Endothelial cell of hepatic sinusoid (primary cell): ENCODE measurements at regions not wholly inside any gene's neighbourhood (a gene's known extent, or its start where the extent isn't known, plus 50 kb on each side); places are given as distances from the start of the nearest gene placed in this dataset.

Experiments used
- in situ Hi-C: cut with HindIII; loops from 2 replicates; pipeline ENCODE4 v1.10.0; 2017; ENCODE audit warnings: low sequenced_read_pairs

DNA sequence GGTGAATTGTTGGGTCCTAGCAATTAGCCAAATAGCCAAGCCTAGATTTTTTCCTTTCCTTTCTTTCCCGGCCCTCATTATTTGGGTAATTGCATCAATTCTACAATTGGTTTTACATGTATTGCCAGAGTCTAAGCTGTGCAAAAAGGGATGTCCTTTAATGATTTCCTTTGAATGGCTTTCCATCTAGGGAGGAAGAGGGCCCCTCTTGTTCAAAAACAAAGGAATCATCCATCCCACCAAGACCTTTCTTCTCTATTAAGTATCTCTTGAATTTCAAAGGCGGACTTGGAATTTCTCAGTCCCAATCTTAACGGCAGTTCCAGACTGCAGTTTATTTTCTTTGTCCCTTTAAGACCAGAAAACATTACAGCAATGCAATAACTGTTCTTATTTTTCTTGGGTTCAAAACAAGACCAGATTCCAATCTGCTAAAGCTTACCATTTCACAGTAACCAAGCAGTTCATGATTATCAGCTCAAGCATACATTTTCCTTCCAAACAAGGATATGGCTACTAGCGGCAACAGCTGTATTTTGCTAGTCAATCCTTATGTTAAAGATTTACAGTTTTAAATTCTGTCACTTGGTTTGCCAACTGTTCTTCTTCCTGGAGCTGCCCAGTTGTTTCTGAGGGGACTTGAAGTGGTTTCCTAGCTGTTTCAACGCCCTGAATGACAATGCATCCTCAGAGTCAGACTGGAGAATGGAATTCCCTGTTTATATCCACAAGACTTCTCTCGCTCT is 91.4 kb upstream of the LRIG1 start:
- in situ Hi-C loops, result no loop called here

DNA sequence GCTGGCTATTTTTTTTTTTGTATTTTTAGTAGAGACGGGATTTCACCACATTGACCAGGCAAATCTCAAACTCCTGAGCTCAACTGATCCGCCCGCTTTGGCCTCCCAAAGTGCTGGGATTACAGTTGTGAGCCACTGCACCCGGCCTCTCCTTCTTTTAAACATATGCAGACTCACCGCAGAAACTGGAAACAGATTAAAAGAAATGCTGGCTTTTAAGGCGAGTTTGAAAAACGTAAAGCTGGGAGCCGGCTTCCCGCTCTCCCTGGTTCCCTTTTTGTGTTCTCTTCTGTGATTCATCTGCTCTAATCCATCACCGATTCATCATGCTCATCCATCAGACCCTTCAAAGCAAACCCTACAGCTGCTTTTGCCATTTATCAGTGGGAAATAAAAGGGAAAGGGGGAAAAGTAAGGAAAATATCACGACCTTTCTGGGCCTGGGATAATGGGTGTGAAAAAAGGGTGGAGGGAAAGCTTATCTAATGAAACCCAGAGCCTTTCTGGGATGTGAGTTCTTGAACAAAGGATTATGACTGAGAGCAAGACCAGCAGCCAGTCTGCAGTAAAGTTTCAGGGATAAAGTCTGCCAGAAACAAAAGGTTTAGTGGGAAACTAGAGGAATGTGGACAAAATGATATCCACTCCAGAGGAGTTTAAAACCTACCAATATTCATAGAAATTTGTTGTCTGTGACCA is 92.3 kb upstream of the LRIG1 start:
- in situ Hi-C loops, result no loop called here

DNA sequence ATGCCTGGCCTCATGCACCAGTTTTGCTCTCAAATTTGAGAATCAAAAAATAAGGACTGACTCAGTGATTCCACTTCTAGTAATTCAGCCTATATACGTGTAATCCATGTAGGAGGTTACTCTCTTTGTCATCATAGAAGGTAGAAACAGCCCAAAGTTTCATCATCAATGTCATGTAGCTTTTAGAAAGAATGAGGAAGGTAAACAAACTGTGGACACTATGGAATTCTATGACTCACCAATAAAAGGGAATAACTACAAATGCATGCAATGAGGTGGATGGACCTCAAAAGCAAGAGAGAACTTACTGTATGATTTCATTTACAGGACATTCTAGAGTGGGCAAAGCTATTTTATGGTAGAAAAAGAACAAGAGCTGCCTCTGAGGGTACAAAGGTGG is 93.2 kb upstream of the LRIG1 start:
- in situ Hi-C loops, result no loop called here

DNA sequence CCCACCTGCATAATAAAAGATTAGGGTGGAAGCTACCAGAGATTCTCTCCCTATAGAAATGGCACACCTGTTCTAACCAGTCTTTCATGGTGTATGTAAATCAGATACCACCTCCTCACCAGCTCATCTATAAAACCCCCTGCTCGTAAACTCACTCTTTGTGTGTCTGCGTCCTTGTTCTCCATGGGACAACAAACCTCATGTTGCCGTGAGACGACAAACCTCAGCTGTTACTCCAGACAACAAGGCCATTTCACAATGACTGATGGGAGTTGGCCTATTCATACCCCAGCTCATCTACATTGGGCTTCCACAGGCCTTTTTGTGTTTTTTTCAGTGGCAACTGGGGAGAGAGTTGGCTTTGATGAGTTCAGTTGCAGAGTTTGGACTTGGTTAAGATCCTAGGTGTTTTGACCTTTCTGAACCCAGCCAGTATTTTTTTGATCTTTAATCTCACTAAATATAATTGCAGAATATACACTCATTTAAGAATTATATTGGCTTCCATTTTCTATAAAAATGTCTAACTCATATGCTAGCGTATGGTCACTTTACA is 96.6 kb upstream of the LRIG1 start:
- in situ Hi-C loops, result loop anchor here (5.0 kb wide), 1 partner anchor 200 kb away; no protein-coding TSS in a partner anchor

DNA sequence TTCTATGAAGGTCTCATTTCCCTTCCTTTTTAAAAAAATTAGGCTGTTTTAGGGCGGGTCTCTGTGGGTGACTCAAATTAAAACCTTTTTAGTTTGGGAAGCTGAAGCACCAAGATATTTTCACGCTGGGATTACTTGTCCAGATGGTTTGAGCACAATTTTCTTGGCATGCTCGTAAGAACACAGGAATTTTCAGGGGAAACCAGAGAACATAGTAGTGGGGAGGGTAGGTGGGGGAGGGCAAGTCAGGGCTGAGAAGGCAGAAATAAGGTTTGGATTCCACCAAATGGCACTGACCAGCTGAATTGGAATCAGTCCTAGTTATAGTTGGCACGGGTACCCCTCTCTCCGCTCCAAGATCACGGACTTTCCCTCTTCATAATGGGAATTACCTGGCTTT is 97.3 kb upstream of the LRIG1 start:
- in situ Hi-C loops, result loop anchor here (5.0 kb wide), 1 partner anchor 201 kb away; no protein-coding TSS in a partner anchor

DNA sequence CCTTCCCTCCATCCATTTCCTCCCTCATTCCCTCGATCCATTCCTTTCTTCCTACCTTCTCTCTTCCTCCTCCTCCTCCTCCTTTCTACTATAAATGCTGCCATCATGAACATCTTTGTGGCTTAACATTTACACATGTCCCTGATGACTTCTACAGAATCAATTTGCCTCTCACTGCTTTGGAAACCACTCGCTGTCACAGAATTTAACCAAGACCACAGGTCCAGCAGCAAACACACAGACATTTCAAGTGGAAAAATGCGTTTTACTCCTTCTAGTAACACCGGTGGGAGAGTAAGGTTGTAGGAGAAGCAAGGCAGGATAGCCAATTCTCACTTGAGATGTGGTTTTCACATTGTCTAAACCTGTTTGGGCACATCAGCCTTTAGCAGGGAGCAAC is 101.4 kb upstream of the LRIG1 start:
- in situ Hi-C loops, result no loop called here

DNA sequence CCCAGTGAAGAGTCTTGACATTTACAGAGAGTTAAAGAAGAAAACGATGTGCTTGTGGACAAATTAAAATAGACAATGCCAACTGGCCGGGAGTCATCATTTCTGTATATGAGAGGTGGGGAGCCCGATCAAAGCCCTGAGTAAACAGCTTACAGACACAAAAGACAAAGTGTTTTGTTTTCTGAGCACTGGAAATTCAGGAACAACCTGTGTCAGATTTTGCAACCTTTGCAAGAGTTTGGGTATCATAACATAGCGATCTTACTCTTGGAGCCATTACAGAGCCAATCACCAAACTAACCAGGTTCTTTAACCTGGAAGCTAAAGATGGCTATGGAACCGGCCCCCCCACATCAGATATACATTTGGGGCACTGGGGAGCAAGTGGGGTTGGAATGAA is 101.9 kb upstream of the LRIG1 start:
- in situ Hi-C loops, result no loop called here

DNA sequence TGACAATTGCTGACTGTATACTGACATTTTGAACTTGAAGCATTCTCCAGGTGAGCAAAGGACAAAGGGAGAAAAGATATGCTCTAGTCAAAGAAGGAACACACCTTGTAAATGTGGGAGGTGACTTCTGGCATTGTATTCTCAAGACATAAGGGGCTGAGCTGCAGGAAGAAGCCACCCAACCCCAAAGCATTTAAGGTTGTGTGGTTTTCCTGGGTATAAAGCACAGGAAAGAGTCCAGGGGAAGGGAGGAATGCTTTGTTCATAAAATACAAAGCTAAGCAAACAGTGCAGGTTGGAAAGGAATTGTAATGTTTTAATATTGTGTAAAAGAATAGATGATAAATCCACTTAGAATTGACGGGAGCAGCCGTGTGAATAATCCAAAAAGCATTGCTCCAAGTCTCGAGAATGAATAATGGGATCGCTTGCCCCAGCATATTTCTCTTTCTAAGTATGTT is 102.4 kb upstream of the LRIG1 start:
- in situ Hi-C loops, result no loop called here

DNA sequence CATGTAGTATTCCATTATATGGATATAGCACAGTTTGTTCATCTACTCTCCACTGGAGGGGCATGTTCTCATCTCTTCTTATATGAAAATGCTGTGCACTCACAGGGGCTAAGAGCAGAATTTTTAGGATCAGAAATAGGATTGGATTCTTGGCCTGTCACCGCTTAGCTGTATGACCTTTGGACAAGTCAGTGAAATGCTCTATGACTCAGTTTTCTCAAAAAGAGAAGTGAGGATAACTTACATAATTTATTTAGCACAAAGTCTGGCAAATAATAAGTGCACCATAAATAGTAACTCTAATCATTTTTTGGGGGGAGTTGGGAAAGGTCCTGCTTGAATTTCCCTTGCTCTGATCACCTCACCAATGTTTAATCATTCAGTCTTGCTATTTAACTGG is 103.7 kb upstream of the LRIG1 start:
- in situ Hi-C loops, result no loop called here

DNA sequence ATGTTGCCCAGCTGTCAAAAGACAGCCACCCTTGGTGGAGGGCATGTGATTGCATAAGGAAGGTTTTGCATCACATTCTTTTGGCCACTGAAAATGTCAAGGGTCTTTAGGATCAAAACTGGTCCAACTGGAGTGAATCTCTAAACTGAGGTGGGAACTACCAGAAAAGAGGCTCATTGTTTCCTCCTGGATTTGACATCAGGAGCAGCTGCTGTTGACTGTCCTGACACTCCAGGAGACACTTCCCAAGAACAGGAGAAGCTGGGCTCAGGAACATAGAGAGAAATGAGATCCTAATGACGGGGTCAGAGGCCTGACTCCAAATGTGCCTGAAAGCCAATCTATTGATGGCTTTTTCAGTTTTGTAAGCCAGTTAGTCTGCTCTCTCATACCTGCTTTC is 105.3 kb upstream of the LRIG1 start:
- in situ Hi-C loops, result loop anchor here (5.0 kb wide), 1 partner anchor 86 kb away; no protein-coding TSS in a partner anchor

DNA sequence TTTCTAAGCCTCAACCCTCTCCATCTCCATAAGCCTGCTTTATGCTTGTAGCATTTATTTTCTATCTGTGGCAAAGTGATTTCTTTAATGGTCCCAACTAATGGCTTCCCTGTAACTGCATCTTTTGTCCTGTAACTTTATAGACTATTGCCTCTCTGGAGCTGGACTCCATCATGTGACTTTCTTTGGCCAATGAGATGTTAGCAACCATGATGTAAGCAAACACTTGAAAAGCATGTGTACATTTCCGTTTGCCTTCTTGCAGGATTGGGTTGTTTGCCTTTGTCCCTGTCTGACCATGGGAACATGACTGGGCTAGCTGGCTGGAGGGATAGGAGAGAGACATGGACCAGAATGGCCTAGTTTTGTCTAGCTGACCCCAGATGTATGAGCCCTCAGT is 106.0 kb upstream of the LRIG1 start:
- in situ Hi-C loops, result loop anchor here (5.0 kb wide), 1 partner anchor 85 kb away; no protein-coding TSS in a partner anchor

DNA sequence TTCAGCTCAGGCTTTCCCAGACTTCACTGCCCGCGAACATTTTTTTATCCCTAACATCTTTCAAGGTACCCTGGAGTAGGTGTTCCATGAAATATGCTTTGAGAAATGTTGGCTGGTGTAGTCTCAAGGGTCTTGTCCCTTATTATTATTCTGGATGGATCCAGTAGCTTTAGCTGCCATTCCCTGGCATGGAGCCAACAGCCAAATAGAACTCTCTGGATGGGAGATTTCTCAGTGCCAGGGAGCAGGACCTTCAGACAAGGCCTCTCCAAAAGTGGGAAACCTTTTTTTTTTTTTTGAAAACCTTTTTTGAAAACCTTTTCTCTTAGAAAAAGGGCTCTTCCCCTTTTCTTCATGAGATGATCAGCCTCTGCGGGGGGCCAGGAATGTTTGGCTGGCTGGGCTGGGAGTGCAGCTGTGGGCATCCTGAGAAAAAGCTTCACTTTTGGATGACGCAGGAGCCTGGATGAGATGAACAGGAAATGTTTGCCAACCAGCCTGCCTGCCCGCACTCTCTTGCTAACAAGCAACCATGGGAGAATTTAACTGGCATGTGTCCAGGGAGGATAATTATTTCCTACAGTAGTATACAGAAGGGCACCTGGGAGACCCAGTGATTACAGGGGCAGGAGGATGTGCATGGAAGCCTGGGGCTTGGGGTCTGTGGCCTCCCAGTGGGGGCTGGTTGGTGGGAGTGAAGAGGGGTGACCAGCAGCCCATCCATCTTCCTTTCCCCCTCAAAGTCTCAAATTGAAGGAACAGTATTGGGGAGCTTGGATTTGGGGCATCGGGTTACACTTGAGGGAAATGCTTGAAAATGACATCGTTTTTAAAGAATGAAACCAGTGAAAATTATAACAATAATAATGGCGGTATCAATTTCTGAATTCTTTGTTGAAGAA is 109.1 kb upstream of the LRIG1 start:
- in situ Hi-C loops, result loop anchor here (5.0 kb wide), 1 partner anchor 82 kb away; no protein-coding TSS in a partner anchor

DNA sequence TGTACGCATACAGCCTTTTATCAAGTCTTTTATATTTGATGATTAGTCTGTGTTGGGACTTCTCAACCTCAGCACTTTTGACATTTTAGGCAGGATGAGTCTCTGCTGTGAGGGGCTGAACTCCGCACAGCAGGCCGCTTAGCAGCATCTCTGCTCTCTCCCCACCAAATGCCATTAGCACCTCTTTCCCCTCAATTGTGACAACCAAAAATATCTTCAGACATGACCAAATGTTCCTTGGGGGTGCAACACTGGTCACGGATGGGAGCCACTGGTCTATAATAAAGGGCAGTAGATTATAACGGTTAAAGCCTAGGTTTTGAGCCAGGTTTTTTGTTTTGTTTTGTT is 109.7 kb upstream of the LRIG1 start:
- in situ Hi-C loops, result no loop called here

DNA sequence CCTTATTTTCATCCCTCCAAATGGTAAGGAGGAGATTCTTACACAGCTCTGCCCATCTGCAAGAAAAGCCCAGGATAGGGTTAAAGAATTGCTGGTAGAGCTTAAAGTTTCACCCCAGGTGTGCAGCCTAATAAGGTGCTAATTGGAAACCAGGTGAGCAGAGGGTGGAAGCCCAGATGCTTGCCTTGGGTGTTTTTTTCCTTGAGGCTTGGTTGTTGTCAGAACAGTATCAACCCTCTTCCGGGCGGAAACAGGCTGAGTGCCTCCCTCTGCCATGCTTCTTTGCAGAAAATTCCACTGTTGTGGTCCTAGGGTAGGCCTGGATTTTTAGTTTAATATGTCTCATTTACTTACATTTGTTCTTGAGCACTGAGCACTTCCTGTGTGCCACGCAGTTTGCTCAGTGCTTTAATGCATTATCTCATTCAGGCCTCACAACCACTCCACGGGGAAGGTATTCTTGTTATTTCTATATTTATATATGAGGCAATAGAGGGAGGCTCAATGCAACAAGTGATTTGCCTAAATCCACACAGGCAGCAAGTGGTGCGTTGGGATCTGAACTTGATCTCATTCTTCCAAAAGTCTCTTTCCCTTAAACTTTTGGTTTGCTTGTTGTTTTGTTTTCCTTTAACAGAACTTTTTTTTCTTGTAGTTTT is 115.0 kb upstream of the LRIG1 start:
- in situ Hi-C loops, result no loop called here

DNA sequence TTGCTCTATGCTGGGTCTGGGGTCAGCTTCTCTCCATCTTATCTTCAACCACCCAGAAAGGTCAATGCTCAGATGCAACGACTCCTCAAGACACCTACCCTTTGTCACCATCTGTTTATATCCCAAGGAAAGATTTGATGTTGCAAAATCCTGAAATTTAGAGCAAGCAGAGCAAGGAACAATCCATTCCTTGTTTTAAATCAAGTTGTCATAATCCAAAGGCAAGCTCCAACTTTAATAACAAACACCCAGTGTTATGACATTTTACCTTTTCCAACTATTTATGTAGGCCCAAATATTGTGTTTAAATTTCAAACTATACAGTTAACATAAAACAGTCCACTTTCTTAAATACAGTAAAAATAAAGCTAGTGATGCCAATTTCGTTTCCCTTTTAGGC is 116.5 kb upstream of the LRIG1 start:
- in situ Hi-C loops, result no loop called here

DNA sequence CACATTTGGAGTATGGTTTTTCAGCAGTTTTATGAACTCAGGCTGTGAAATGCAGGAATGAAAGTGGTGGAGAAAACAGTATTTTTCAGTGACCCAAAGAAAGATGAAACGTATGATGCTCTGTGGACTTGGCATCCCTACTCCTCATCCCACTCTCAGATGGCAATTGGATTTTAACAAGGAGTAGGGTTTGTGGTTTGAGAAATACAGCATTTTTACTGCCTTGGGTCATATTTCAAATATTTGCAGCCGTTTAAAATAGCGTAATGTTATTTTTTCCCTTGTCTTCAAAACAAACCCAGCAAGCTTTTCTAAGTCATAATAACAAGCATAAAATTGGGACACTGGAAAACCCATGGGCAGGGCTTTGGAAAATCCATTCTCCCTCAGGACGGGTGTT is 117.2 kb upstream of the LRIG1 start:
- in situ Hi-C loops, result no loop called here

DNA sequence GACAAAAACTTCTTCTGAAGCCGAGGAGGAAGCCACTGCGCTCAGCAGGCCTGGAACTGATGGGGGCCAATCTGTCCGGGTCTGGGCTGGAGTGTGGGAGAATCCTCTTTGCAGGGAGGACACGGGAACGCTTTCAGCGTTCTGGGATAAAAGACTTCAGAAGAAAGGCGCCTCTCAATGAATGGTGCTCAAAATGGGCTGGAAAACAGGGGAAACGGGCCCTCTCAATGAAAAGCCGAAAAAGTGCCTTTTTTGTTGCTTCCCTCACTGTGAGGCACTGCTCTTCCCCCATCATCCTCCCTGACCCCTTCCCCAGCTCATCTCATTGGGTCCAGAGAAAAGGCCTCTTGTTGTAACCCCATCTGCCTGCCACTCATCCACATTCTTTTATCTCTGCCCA is 119.5 kb upstream of the LRIG1 start:
- in situ Hi-C loops, result no loop called here

DNA sequence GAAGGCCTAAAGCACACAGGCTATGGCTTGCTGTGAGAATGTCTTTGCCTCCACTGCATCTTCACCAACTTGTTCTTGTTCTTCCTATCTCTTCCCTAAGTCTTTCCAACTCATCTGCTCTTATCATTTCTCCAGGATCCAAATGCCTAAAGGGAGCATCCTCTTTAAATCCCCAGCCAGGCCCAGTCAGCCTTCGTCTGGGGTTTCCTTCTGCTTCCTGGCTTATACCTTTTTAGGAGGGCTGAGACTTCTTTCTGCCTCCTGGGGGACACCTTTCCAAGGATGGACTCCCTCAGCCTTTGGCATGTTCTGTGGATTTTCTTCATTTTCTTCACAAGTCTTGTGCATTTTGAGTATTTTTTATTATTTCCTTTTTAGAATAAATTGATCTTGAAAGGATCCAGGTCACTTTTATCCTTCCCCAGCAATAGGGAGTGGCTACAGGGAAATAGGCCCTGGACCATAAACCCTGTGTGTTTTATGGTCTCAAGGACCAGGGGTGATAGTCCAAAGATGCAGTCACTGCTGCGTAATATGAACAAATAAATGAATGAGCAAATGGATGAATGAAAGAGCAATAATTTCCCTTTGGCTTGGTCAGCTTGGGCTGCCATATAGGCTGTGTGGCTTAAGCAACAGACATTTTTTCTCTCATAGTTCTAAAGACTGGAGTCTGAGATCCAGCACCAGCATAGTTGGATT is 122.1 kb upstream of the LRIG1 start:
- in situ Hi-C loops, result no loop called here

DNA sequence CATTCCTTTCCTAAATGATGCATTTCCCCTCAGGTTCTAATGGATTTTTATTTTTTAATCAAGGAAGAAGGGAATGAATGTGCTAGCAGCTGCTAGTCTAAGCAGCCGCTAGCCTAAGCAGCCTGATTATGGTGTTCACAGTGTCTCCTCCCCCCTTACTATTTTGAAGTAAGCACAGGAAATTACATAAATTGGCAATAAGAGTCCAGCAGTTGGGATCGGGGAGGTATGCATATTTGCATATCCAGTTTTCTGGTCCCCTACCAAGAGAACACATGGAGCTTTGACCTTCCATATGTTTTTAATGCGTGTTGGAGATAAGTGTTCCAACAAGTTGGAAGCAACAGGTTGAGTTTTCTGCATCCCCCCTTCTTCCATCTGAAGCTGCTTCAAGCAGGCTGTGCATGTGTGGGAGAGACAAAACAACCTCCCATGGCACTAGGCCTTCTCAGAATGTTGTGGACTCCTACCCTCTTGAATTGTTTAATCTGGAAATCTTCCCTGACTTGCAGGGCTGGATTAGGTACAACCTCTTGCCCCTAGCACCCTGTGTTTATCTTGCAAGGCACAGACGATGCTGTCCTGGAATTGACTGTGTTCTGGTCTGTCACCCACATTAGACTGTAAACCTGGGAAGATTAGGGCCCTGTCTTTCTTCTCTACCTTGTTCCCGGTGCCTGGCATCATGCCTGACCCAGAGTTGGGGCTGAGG is 124.8 kb upstream of the LRIG1 start:
- in situ Hi-C loops, result loop anchor here (5.0 kb wide), 1 partner anchor 43 kb away; no protein-coding TSS in a partner anchor
